WTC11 (cell line): ENCODE measurements at regions not wholly inside any gene's neighbourhood (a gene's known extent, or its start where the extent isn't known, plus 50 kb on each side); places are given as distances from the start of the nearest gene placed in this dataset.

Experiments
- ATAC-seq: fragments of 200-7000 bp; cut with Tn5 transposase; 2 replicates; pipeline ENCODE4 v1.10.0; 2021; ENCODE audit warnings: mild to moderate bottlenecking, moderate library complexity
- CTCF ChIA-PET: fragments of 300-600 bp; sonication (Branson Sonifier 250); formaldehyde crosslinking; loops from one replicate; lab custom pipeline; 2021; ENCODE audit warnings: antibody characterized with exemption; lab: Charles Lee
- POLR2A ChIA-PET: fragments of 350-600 bp; sonication (Branson Sonifier 250); formaldehyde crosslinking; loops from one replicate; lab custom pipeline; 2021; ENCODE audit warnings: antibody characterized with exemption; lab: Charles Lee
- DNase-seq: peaks from one replicate; pipeline ENCODE4 v3.0.0; 2021; ENCODE audit warnings: low spot score
- H3K27ac Mint-ChIP-seq: 2 replicates; pipeline ENCODE4 v1.8.0; 2021; ENCODE audit warnings: mixed read lengths
- H3K27me3 Mint-ChIP-seq: 2 replicates; pipeline ENCODE4 v1.8.0; 2021; ENCODE audit warnings: low read depth, mild to moderate bottlenecking, moderate library complexity, mixed read lengths
- H3K36me3 Mint-ChIP-seq: 2 replicates; pipeline ENCODE4 v1.8.0; 2021; ENCODE audit warnings: mixed read lengths
- H3K4me1 Mint-ChIP-seq: 2 replicates; pipeline ENCODE4 v1.8.0; 2022; ENCODE audit warnings: mixed read lengths
- H3K4me3 Mint-ChIP-seq: 2 replicates; pipeline ENCODE4 v1.8.0; 2021; ENCODE audit warnings: mild to moderate bottlenecking, moderate library complexity, mixed read lengths
- H3K9me3 Mint-ChIP-seq: 2 replicates; pipeline ENCODE4 v1.8.0; 2021; ENCODE audit warnings: mixed read lengths
- ATF3 ChIP-seq: sonication (generic); formaldehyde crosslinking; conservative IDR thresholded peaks from 2 replicates; pipeline ENCODE4 v1.8.1; 2022; ENCODE audit warnings: mild to moderate bottlenecking, missing genetic modification reagents
- EMX1 ChIP-seq: fragments of 250-450 bp; sonication (Bioruptor Pico); IDR thresholded peaks from 2 replicates; pipeline ENCODE4 v1.8.0; 2021; ENCODE audit warnings: mild to moderate bottlenecking
- FOXK1 ChIP-seq: sonication (generic); formaldehyde crosslinking; IDR thresholded peaks from 2 replicates; pipeline ENCODE4 v1.8.0; 2022; ENCODE audit warnings: mild to moderate bottlenecking, moderate library complexity, missing genetic modification reagents
- GRHL2 ChIP-seq: fragments of 250-450 bp; sonication (Bioruptor Pico); IDR thresholded peaks from 2 replicates; pipeline ENCODE4 v1.8.0; 2022; ENCODE audit warnings: mild to moderate bottlenecking, moderate library complexity; ENCODE audit not compliant: insufficient replicate concordance, severe bottlenecking
- MYBL2 ChIP-seq: sonication (generic); formaldehyde crosslinking; IDR thresholded peaks from 2 replicates; pipeline ENCODE4 v1.8.1; 2023; ENCODE audit warnings: mild to moderate bottlenecking, moderate library complexity, missing genetic modification reagents
- NFATC4 ChIP-seq: fragments of 250-450 bp; sonication (Bioruptor Pico); IDR thresholded peaks from 2 replicates; pipeline ENCODE4 v1.9.0; 2021; ENCODE audit warnings: mild to moderate bottlenecking
- NR1H2 ChIP-seq: sonication (generic); formaldehyde crosslinking; IDR thresholded peaks from 2 replicates; pipeline ENCODE4 v1.9.0; 2021; ENCODE audit warnings: mild to moderate bottlenecking, moderate library complexity, missing genetic modification reagents
- OVOL2 ChIP-seq: fragments of 250-450 bp; sonication (Bioruptor Pico); IDR thresholded peaks from 2 replicates; pipeline ENCODE4 v1.9.0; 2021; ENCODE audit warnings: mild to moderate bottlenecking, borderline replicate concordance
- RELA ChIP-seq: sonication (generic); formaldehyde crosslinking; IDR thresholded peaks from 2 replicates; pipeline ENCODE4 v1.8.1; 2022; ENCODE audit warnings: missing genetic modification reagents, mild to moderate bottlenecking, borderline replicate concordance
- SMAD4 ChIP-seq: sonication (generic); formaldehyde crosslinking; IDR thresholded peaks from 2 replicates; pipeline ENCODE4 v1.8.0; 2022; ENCODE audit warnings: mild to moderate bottlenecking, missing genetic modification reagents
- SOX15 ChIP-seq: fragments of 250-450 bp; sonication (Bioruptor Pico); IDR thresholded peaks from 2 replicates; pipeline ENCODE4 v1.9.0; 2021; ENCODE audit warnings: mild to moderate bottlenecking
- SP1 ChIP-seq: sonication (generic); formaldehyde crosslinking; conservative IDR thresholded peaks from 2 replicates; pipeline ENCODE4 v1.8.1; 2022; ENCODE audit warnings: missing genetic modification reagents
- ZBTB21 ChIP-seq: sonication (generic); formaldehyde crosslinking; IDR thresholded peaks from 2 replicates; pipeline ENCODE4 v1.8.1; 2023; ENCODE audit warnings: mild to moderate bottlenecking, missing genetic modification reagents, borderline replicate concordance
- ZNF121 ChIP-seq: sonication (generic); formaldehyde crosslinking; IDR thresholded peaks from 2 replicates; pipeline ENCODE4 v1.8.0; 2023; ENCODE audit warnings: missing genetic modification reagents
- ZNF232 ChIP-seq: sonication (generic); formaldehyde crosslinking; IDR thresholded peaks from 2 replicates; pipeline ENCODE4 v1.8.0; 2022; ENCODE audit warnings: mild to moderate bottlenecking, missing genetic modification reagents
- ZNF281 ChIP-seq: sonication (generic); formaldehyde crosslinking; IDR thresholded peaks from 2 replicates; pipeline ENCODE4 v1.8.0; 2023; ENCODE audit warnings: mild to moderate bottlenecking, missing genetic modification reagents
- ZNF416 ChIP-seq: fragments of 250-450 bp; sonication (Bioruptor Pico); IDR thresholded peaks from 2 replicates; pipeline ENCODE4 v1.9.0; 2021; ENCODE audit warnings: mild to moderate bottlenecking, inconsistent platforms
- ZNF425 ChIP-seq: fragments of 250-450 bp; sonication (Bioruptor Pico); conservative IDR thresholded peaks from 2 replicates; pipeline ENCODE4 v1.9.0; 2021; ENCODE audit warnings: mild to moderate bottlenecking
- TF ChIP-seq, protein P1 (sequence below): fragments of 200-600 bp; IDR thresholded peaks from 2 replicates; pipeline ENCODE4 v1.8.0; 2022; ENCODE audit warnings: antibody characterized with exemption
- TF ChIP-seq, protein P2 (sequence below): sonication (generic); formaldehyde crosslinking; IDR thresholded peaks from 2 replicates; pipeline ENCODE4 v1.8.1; 2022; ENCODE audit warnings: mild to moderate bottlenecking, missing genetic modification reagents, moderate library complexity, borderline replicate concordance
- TF ChIP-seq, protein P3 (sequence below): sonication (generic); formaldehyde crosslinking; IDR thresholded peaks from 2 replicates; pipeline ENCODE4 v1.8.1; 2022; ENCODE audit warnings: missing genetic modification reagents, borderline replicate concordance

- H3K9me3 Mint-ChIP-seq: peaks cover 7% of the 10 kb centered on the region
- ChIA-PET CTCF (interaction anchor here (0.7 kb wide), 1 partner anchor 170 kb away, joined by 3 read pairs; no protein-coding TSS in a partner anchor), POLR2A (no interaction called here)
- no peak overlapping the region for H3K4me3 Mint-ChIP-seq
- TF ChIP-seq, protein P1, sequence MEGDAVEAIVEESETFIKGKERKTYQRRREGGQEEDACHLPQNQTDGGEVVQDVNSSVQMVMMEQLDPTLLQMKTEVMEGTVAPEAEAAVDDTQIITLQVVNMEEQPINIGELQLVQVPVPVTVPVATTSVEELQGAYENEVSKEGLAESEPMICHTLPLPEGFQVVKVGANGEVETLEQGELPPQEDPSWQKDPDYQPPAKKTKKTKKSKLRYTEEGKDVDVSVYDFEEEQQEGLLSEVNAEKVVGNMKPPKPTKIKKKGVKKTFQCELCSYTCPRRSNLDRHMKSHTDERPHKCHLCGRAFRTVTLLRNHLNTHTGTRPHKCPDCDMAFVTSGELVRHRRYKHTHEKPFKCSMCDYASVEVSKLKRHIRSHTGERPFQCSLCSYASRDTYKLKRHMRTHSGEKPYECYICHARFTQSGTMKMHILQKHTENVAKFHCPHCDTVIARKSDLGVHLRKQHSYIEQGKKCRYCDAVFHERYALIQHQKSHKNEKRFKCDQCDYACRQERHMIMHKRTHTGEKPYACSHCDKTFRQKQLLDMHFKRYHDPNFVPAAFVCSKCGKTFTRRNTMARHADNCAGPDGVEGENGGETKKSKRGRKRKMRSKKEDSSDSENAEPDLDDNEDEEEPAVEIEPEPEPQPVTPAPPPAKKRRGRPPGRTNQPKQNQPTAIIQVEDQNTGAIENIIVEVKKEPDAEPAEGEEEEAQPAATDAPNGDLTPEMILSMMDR: no peak
- TF ChIP-seq RELA (CRISPR knock-in tag) (no peak), FOXK1 (CRISPR knock-in tag) (no peak), ZNF425 (CRISPR knock-in tag) (no peak)
- no peak for ATAC-seq
- no peak for DNase-seq
- H3K4me1 Mint-ChIP-seq: peaks cover 24% of the 10 kb centered on the region
- H3K27ac Mint-ChIP-seq: no peak overlapping the region
- no peaks in the 10 kb centered on the region; the same call in 1 of the 2 replicates for H3K27me3 Mint-ChIP-seq
- H3K36me3 Mint-ChIP-seq: no peaks in the 10 kb centered on the region; the same call in 1 of the 2 replicates
Measured at GRCh38 chr2:16203691-16204090, 263.3 kb downstream of the MYCN start.

DNA sequence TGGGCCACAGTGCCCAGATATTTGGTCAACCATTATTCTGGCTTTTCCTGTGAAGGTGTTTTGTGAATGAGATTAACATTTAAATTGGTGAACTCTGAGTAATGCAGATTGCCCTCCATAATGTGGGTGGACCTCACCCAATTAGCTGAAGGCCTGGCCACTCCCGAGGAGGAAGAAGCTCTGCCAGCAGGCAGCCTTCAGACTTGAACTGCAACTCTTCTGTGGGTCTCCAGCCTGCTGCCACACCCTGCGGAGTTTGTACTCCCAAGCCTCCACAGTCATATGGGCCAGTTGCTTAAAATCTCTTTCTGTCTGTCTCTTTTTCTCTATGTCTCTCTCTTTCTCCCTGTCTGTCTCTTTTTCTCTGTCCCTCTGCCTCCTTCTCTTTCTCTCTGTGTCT is 262.7 kb downstream of the MYCN start:
- ChIA-PET CTCF (interaction anchor here (0.7 kb wide), 1 partner anchor 169 kb away, joined by 3 read pairs; no protein-coding TSS in a partner anchor), POLR2A (no interaction called here)
- Mint-ChIP-seq H3K4me1 (peaks cover 24% of the 10 kb centered on the region), H3K27ac (no peak overlapping the region), H3K4me3 (no peak overlapping the region), H3K9me3 (peaks cover 4% of the 10 kb centered on the region; the same call in 1 of the 2 replicates), H3K36me3 (no peaks in the 10 kb centered on the region; the same call in 1 of the 2 replicates)
- DNase-seq: no peak
- ATAC-seq: no peak
- TF ChIP-seq NR1H2 (CRISPR knock-in tag) (no peak), ZNF416 (CRISPR knock-in tag) (peak; percentile 83; the same call in 1 of the 2 replicates), OVOL2 (no peak)
- TF ChIP-seq, all 79 proteins: peak for 1
- H3K27me3 Mint-ChIP-seq: no peaks in the 10 kb centered on the region; the same call in 1 of the 2 replicates

DNA sequence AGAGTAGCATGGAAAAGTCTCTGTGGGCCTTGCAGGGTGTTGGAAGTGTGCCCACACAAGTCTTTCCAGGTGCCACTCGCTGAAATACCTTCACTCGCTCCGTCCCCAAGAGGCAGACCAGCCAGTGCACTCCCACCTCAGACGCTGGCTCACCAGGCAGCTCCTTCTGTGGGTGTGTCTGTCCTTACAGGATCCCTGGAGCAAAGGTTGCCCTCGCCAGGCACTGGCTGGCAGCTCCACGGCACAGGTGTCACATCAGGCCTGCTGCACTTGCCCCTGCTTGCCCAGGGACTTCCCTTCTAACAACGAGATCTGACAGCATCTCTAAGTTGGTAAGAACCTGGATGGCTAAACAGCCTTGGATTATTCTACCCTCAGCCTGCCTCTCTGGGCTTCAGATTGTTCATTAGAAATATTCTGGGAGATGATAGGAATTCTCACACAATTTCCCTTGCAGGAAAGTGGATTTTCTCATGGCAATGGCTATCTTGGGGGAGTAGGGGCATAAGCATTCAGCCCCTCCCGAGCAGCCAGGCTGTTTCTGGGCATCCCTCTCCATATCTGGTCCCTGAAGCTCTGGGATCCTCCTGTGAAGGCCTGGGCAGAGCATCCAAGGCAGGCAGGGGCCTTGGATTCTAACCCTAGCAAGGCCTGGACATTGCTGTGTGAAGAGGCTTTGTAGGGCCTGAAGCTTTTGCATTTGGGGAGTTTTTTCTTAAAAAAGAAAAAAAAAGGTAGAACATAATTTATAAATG is 262.1 kb downstream of the MYCN start:
- Mint-ChIP-seq H3K27me3 (no peaks in the 10 kb centered on the region; the same call in 1 of the 2 replicates), H3K9me3 (peaks cover 4% of the 10 kb centered on the region; the same call in 1 of the 2 replicates), H3K27ac (no peak overlapping the region), H3K4me1 (peaks cover 23% of the 10 kb centered on the region), H3K4me3 (no peak overlapping the region), H3K36me3 (no peaks in the 10 kb centered on the region; the same call in 1 of the 2 replicates)
- CTCF ChIA-PET: interaction anchor here (0.7 to 1.0 kb wide), 2 partner anchors 168 kb away, joined by 3 read pairs; no protein-coding TSS in a partner anchor
- POLR2A ChIA-PET: no interaction called here
- no peak for DNase-seq
- ATAC-seq: no peak
- TF ChIP-seq SP1 (CRISPR knock-in tag) (no peak), SOX15 (CRISPR knock-in tag) (no peak), GRHL2 (CRISPR knock-in tag) (no peak), ATF3 (no peak), ZNF232 (no peak), EMX1 (CRISPR knock-in tag) (no peak), OVOL2 (no peak), ZBTB21 (CRISPR knock-in tag) (no peak), MYBL2 (CRISPR knock-in tag) (no peak), SMAD4 (CRISPR knock-in tag) (no peak), ZNF281 (CRISPR knock-in tag) (no peak), NFATC4 (CRISPR knock-in tag) (no peak), ZNF121 (CRISPR knock-in tag) (no peak)
- TF ChIP-seq, protein P2, sequence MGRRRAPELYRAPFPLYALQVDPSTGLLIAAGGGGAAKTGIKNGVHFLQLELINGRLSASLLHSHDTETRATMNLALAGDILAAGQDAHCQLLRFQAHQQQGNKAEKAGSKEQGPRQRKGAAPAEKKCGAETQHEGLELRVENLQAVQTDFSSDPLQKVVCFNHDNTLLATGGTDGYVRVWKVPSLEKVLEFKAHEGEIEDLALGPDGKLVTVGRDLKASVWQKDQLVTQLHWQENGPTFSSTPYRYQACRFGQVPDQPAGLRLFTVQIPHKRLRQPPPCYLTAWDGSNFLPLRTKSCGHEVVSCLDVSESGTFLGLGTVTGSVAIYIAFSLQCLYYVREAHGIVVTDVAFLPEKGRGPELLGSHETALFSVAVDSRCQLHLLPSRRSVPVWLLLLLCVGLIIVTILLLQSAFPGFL (CRISPR knock-in tag): no peak
- TF ChIP-seq, protein P3, sequence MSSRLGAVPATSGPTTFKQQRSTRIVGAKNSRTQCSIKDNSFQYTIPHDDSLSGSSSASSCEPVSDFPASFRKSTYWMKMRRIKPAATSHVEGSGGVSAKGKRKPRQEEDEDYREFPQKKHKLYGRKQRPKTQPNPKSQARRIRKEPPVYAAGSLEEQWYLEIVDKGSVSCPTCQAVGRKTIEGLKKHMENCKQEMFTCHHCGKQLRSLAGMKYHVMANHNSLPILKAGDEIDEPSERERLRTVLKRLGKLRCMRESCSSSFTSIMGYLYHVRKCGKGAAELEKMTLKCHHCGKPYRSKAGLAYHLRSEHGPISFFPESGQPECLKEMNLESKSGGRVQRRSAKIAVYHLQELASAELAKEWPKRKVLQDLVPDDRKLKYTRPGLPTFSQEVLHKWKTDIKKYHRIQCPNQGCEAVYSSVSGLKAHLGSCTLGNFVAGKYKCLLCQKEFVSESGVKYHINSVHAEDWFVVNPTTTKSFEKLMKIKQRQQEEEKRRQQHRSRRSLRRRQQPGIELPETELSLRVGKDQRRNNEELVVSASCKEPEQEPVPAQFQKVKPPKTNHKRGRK (CRISPR knock-in tag): no peak
